GM19351 (cell line): ENCODE measurements at regions not wholly inside any gene's neighbourhood (a gene's known extent, or its start where the extent isn't known, plus 50 kb on each side); places are given as distances from the start of the nearest gene placed in this dataset.

Source experiments
- ATAC-seq: cut with Tn5 transposase; IDR thresholded peaks from one replicate; pipeline ENCODE4 v1.9.1; 2021; ENCODE audit warnings: mild to moderate bottlenecking, moderate library complexity; ENCODE audit not compliant: unreplicated experiment

DNA sequence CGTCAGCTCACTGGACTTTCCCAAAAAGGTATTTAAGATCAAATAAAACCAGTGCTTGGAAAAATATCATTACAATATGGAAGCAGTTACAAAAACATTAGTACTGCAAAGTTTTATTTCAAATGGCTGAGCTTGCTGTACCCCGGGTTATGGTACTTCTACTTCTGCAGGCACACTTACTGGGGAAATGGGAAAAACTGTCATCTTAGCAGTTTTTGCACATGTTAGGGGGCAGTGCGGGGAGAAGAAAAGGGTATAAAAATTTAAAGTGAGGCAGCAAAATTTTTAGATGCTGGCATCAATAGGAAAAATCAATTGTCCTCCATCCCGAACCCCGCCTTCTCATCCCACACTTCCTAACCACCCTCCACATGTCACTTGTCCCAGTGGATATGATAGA, 133.4 kb downstream of the ATG4C start:
- no peak for ATAC-seq

DNA sequence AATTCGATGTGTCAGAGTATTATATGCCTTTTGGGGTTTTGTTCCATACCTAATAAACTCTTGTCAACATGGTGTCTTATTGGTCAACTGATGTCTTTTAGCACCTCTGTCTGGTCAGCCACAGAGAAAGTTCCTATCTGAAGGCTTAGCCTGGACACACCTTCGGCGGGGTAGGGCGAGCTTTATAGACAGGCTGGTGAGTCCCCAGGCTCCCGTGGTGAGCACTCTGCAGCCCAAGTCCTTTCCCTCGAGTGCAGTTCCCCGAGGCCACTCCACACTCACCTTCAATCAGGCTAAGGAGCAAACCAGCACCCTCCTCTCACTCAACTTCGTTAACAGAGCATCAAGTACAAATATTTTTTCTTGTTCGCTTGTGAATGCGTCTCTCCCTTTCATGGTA, 133.9 kb downstream of the ATG4C start:
- no peak for ATAC-seq

DNA sequence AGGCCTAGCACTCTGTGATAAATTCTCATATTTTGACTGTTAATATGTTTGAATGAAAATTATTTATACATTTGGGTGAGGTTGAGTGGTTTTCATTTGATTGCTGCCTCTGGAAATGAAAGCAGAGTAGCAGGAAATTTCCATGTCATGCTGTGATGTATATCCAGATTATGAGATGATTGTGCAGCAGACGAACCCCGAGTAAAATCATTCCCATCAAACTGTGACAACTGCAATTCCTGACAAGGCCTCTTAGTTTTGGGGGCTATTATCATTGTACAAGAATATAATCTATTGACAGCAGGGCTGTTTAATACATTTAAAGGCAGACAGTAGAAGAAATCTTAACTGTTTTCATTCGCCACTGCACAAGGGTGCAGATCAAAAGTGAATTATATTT, 134.8 kb downstream of the ATG4C start:
- ATAC-seq: no peak

DNA sequence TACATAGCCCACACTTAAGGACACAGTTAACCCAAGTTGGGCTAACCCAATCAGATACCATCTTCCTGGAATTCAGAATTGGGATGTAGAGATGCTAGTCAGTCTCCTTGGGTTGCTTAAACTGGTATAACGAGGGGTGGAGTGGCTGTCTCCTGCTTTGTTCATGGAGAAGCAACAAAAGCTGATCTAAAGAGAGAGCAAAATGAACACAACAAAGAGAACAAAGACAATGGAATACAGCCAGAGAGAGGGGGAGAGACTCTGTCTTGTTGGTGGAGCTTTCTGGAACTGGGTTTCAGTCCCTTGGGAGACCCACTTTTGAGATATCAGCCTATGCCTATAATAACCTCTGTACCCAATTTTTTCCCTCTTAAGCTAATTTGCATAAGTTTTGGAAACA, 138.1 kb downstream of the ATG4C start:
- ATAC-seq: no peak

DNA sequence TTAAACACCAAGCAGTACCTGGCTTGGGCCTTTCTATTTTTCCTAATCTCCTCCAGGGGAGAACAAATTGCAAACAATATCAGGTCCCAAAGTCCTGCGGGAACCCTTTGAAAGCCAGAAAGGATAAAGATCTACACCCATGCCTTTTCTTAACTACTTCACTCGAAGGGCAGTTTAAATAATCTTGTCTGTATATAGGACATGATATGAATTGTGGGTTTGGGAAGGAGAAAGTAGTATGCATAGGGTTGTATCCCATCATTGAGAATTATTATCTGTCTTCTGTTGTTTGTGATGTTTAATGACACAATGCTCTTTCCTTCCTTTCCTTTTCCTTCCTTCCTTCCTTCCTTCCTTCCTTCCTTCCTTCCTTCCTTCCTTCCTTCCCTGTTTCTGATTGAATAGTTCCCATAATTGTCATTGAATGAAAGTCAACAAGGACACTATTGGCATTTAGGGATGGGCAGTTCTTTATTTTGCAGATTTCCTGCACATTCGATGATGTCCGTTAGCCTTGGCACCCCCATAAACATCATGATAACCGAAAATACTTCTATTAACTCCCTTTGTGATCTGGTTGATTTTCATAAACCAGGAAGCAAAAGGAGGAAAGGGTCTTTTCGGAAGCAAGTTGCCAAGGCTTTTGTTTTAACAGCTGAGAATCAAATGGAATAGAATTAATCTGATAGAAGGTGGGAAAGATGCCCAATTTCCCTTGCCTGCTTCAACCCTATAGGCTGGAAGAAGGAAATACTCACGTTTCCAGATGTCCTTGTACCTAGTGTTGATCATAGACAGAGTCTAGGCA, 141.3 kb downstream of the ATG4C start:
- ATAC-seq: no peak

DNA sequence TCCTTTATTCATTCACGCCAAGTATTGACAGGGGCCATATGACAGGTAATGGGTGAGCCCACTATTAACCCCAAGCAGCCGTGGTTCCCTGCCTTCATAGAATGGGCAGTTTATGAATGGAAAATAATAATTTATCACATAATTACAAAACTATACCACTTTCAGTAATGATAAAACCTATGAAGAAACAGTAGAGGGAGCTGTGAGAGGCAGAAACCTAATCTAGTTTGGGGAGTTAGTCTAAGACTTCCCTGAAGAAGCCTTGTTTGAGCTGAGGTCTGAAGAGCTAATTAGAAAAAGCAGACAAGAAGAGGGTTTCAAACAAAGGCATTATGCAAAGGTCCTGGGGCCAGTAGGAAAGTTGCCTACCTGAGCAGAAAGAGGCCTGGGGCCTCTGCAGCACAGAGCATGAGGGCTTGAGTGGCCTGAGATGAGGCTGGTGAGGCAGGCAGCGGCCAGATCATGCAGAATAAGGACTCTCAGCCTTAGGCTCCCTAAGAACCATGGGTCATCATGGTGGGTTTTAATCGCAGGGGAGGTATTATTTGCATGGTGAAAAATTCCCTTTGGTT, 142.8 kb downstream of the ATG4C start:
- no peak for ATAC-seq

DNA sequence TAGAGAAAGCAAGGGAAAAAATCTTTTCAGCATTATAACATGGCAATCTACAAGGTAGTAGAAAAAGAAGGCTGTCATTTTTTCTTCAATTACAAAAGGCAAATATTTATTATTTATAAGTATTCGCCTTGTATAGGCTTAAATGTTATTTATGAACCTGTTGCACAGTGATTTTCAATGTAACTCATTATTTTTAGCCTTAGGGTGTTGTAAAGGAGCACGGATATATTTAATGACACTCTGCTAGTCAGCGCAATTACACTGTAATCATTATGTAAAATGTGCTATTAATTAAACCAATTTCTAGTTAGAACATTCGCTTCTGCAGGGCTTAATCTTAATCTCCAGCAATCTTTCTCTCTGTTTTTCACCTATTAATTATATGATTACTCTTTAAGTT, 145.0 kb downstream of the ATG4C start:
- ATAC-seq: no peak

DNA sequence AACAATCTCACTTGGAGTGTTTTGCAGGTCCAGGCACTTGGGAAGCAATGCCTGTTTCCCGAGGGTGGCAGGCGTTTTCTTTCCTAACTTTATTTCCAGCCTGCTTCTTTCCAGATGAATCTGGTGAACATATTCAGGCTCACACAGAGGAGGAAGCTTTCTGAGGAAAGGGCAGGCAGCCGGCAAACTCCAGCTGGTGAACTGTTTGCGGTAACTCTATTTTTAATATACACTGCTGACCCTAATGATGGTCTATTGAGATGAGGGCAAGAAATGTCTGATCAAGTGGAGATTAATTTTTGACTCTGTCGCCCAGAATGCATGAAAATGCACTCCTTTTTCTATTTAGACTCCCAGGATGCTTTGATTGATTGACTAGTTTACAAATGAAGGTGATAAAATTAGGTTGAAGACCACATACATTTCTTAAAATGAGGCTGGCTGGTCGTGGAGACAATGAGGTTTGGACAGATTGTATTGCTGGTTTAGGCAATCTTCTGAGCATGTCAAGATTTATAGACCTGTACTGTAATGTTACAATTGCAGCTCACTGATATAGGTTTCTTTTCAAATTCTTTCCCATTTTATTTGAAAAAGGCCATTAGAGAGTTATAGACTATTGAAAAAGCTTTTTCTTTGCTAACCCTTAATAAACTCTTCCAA, 153.8 kb downstream of the ATG4C start:
- ATAC-seq: no peak

DNA sequence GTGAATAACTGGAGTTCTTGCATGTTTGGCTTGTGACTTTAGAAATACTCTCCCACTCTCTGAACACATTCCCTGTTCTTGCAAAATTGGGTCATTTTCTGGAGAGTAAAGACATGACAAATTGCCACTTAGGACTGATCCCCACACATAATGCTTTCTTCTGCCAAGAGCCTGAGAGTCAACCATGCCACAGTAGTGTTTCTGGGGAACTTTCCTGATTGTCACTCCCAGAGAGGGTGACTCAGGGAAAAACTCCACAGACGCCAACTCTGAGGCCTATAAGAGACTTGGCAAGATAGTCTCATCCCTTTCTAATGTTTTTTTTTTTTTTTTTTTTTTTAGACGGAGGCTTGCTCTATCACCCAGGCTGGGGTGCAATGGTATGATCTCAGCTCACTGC, 157.8 kb downstream of the ATG4C start:
- no peak for ATAC-seq

DNA sequence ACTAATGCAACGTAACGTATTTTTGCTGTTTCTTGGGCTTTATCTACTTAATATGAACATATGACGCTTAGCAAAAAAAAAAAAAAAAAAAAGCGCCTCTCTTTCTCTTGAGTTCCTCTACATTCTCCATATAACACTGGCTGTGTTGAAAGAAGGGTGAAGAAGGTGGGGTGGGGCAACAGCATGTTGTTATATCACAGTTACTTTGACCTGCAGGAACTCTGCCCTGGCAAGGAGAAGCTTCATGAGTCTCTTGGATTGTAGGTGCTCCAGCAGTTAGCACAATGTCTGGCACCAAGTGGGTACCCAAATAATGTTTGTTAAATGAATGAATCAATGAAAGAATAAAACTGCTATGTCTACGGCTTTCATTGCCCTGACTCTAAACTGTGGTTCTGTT, 162.6 kb downstream of the ATG4C start:
- ATAC-seq: no peak

DNA sequence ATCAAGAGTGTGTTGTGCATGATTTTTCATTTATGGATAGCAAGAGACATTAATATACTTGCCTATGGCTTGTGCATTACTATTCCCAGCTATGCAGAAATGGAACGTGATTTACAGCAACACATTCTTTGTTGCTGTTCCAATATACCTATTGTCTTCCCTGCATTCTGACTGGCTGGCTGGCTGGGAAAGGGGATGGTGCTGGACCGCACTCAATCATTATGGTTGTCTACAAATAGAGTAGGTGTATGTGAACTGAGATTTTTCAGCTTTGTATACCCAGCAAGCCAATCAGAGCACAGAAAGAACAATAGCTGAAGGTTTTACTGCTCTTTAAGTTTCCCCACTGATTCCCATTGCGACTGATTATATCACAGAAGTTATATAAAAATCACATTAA, 167.5 kb downstream of the ATG4C start:
- ATAC-seq: no peak

DNA sequence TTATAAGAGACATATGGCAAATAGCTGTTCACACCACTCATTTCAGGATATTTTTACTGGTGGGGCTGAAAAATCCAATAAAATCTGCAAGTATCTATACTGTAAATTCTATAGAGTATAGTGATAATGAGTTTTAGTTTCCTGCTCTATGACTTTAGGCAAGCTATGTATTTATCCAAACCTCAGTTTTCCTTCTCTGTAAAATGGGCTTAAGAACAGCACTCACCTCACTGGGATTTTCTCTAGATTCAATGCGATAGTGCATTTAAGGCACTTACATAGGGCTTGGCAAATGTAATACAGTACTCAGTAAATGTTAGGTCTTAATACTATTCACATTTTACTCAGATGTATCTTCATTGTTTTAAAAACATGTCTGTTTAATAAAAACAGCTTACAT, 168.7 kb downstream of the ATG4C start:
- no peak for ATAC-seq

DNA sequence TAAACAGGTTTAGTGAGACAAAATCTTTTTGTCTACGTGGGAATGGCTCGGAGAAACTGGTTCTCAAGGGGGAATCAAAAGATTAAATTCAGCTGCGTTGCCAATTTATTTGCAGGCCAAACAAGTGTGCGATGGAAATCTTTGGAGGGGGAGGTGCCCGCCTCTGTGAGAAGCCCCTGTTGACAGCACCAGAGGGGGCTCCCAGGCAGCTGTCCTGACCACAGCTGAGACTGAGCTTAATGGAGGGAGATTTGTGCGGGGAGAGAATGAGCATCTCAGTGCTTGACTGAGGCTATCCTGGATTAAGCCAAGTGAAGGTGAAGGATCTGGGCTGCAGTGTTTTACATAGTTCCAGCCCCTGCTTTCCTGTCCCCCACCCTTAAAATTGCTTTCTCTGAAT, 169.7 kb downstream of the ATG4C start:
- ATAC-seq: no peak

DNA sequence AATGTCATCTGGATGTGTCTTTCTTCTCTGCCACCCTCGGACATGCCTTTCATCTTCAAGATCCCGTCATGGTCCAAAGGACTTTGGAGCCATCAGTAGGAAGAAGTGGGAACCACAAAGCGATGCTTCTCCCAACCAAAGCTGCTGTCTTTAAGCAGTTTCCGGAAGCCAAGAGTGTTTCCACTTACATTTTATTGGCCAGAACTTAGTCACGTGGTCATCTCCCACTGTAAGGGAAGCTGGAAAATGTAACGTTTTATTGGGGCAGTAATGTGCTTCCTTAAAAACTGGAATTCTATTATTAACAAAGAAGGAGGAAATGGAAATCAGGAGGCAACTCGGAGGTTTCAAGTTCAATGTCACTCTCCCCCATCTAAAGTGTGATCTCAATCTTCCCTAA, 170.8 kb downstream of the ATG4C start:
- ATAC-seq: no peak

DNA sequence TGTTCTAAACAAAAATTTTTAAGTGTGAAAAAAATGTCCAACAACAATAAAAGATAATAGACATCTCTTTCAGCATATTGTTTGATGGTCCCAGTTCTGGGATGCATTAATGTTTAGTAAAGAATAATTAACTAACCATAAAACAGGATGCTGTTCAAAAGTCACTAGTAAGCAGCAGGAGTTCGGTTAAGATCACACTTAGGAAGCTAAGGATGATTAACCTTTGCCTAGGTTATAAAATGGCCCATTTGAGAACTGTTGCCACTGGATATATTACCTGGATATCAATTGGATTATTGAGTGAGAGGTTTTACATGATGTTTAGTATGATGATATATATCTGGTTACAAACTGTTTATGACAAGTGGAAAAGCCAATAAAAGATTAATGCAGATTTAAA, 171.7 kb downstream of the ATG4C start:
- ATAC-seq: no peak

DNA sequence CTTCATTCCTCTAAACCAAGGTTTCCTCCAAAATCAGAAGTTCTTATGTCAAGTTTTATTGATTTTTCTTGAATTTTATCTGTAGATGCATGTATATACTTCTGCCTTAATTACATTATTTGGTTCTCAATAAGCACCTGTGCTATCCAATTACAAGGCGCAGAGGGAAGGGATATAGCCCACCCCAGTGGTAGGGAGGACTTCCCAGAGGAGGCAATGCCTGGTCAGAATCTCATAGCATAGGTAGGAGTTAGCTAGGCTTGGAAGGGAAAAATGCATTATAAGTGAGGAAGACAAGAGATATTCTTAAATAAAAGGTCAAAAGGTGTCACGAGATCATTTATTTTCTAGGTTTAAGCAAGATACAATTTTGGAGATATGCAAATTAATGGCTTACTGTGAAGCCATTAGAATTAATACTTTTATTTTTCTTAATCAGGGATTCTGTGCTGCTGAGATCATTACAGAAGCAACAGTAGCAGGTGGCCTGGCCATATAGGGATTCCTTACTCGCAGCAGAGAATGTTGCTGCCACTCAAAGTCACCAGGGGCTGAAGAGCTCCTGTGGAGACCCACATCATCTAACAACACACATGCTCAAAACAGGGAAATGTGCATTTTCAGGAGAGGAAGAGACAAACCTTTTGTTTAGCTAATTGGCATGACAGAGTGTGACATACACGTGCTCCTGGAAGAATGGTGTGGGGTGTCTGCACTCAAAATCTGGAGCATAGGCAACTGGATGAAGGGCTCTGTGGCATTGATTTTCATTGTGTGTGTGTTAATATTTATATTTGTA, 178.3 kb downstream of the ATG4C start:
- ATAC-seq: no peak

DNA sequence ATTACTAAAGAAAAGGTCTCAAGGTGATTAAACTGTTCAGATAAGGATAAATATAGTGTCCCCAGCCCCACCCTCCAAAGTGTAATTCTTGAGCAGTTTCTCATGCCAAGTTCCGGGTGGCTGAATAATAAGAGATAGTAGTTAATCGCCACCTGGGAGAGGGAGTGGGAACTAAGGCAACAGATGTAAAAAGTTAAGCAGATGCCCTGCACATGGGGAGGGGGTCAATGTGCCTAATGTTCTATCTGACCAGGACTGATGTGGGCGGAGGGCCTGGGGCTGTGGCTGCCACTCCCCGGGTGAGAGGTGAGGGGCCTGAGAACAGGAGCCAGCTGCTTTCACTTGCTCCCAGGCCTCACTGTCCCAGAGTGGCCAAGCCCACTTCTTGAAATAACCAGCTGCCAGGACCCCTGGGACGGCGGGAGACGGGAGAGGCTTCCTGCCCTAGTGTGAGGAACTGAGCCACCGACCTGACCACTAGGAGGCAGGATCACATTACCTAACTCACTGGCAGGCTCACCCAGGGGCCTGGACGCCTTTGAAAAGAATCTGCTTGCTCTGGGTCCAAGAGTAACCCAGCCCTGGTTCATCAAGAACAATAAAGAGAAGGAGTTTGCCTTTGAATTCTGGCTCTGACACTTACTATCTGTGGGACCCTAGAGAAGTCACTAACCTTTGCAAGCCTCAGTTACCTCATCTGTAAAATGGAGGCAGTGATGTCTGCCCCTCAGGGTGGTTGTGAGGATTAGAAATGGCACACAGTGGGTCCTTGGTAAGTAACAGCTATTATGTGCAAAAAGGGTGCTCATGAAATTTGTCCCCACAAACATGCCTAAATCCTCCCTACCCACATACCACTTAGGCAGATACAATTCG, 179.2 kb downstream of the ATG4C start:
- peak; percentile 73 for ATAC-seq

DNA sequence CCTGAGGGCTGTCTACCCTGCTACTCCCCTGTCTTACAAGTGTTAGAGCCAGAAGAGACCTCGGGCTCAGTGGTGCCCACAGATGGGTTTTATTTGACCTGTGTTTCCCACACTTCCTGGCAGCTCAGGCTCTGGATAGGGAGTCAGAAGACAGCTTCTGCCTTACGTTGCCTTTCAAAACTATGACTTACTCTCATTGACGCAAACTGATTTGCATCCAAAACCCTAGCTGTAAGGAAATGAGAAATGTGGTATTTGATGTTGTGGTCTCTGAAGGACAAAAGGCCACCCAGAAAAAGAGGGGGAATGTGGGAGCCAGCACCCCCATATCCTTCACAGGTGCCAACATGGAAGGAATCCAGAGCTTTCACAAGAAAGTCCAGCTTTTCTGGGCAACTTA, 180.2 kb downstream of the ATG4C start:
- ATAC-seq: peak; percentile 67

DNA sequence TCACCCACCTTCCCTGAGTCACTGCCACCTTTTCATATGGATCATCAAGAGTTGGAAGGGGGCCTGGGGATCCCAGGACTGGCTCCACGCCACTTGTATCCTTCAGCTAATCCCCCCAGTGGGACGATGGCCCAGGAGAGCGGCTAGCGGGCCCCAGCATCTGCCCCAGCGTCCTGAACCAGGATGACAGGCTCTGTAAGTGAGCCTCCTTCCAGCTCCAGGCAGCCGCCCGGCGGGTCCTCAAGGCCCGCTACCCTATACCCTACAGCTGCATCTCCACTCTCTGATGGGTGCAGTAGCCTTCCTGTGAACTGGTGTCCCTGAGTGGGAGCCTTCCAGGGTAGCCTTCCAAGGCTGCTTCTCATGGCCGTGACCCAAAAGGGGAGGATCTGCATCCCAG, 183.1 kb downstream of the ATG4C start:
- no peak for ATAC-seq

DNA sequence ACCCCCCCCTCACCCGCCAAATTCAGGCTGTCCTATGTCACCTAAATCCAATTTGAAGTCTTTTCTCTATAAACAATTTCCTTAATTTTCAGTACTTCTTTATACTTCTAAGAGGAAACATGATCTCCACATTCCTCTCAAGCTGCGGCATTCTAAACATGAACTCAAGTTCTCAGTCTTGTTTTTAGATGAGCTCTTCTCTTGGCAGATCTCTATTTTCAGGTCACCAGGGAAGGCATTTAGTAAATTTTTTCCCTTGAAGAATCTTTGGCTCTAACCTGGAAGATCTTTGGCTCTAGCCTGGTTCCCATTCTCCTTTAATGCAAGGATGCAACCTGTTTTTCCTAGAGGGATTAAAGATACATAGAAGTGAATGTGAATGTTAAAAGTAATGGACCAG, 193.4 kb downstream of the ATG4C start:
- ATAC-seq: no peak

DNA sequence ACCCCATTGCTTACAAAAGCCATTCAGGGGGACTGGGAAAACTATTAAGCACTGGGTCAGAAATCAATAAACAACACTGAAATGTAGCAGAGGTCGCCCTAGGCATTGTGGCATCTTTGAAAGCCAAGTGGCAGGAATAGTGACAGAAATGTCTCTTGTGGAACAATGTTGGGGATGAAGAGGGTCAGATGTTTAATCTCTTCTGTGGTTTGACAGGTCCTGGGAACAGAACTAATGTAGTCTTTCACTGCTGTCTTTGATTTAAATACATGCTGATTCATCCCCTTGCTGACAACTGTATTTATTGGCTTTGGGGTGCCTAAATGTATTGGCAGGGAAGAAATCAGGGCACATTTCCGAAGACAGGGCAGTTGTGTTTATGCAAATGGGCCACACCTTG, 194.8 kb downstream of the ATG4C start:
- no peak for ATAC-seq
